Activated CD4-positive, alpha-beta T cell treated with anti-CD3 and anti-CD28 coated beads, Interleukin-2, amount 50 U/mL, for 48 hours (primary cell): ENCODE measurements at regions not wholly inside any gene's neighbourhood (a gene's known extent, or its start where the extent isn't known, plus 50 kb on each side); places are given as distances from the start of the nearest gene placed in this dataset.
"Not testable (repeated sequence)": the region's sequence is repeated elsewhere in the genome, so short reads cannot be mapped to it uniquely, and the experiment has no call there.

Experiments used
- DNase-seq, 2 experiments: peaks; one replicate each; pipeline ENCODE4 v3.0.0-alpha.2; 2020

- DNase-seq: no peak
These were observed 974.2 kb downstream of the FSCB start for GRCh38 chr14:43532825-43533416.

GRCh38 chr14:43528321-43528720 is 978.8 kb downstream of the FSCB start:
- DNase-seq: no peak

DNA sequence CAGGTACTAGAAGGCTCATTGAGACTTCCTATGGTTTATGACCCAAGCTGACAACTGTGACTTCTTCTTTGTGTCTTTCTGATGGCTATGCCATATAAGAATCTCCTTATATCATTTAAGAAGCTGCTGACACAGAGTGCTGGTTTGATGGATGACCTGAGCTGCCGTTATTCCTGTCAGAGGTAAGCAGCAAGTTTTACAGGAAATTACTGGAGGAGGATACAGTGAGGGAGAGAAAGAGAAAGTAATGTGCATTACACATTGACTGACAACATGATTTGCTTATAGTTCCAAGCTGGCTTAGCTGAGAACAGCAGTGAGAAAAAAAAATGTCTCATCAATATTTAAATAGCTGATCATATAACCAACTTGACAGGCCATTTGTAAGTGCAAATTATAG is 981.4 kb downstream of the FSCB start:
- no peak for DNase-seq

GRCh38 chr14:43522901-43523300 is 984.2 kb downstream of the FSCB start:
- DNase-seq: no peak

- no peak for DNase-seq
These were observed 984.9 kb downstream of the FSCB start for GRCh38 chr14:43522191-43522590.

DNA sequence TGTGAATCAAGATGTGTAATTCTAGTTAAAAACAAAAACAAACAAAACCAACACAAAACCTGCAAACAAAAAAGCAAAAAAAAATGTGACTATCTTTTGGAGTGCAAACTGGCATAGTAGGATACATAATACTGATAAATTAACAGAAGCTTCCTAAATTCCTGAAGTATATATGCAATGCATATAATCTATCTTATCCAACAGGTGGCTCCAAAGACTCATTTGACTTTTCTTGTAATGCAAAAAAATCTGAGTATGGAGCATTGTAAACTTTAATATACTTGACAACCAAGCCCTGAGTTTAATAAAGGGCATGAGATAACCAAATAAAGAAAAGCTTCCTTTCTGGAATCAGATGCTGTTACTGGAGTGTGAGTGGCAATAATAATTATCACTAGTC is 1003.6 kb downstream of the FSCB start:
- DNase-seq: no peak

DNA sequence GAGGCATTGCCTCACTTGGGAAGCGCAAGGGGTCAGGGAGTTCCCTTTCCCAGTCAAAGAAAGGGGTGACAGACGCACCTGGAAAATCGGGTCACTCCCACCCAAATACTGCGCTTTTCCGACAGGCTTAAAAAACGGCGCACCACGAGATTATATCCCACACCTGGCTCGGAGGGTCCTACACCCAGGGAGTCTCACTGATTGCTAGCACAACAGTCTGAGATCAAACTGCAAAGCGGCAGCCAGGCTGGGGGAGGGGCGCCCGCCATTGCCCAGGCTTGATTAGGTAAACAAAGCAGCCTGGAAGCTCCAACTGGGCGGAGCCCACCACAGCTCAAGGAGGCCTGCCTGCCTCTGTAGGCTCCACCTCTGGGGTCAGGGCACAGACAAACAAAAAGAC is 1014.7 kb downstream of the FSCB start:
- DNase-seq: not testable (repeated sequence)

- DNase-seq: no peak
These were observed 1023.7 kb downstream of the FSCB start for GRCh38 chr14:43483415-43483814.

- no peak for DNase-seq
These were observed 1025.2 kb downstream of the FSCB start for GRCh38 chr14:43481864-43482263.

DNA sequence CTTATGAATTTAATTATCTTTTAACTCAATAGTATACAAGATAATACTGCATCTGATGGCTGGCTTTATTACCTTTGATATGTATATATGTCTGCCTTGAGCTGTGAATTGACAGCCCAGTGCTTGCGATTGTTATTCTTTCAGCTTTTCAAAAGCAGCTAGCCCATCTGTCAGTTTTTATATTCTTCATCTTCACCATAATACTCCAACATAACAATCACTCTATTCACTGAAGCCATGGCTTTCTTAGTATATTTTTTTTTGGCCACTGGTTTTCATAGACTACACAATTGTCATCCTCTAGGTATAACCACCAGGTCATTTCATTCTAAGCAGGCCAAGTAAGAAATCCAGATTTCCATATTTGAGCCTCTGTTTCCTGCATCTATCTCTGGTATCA is 1026.1 kb downstream of the FSCB start:
- no peak for DNase-seq

DNA sequence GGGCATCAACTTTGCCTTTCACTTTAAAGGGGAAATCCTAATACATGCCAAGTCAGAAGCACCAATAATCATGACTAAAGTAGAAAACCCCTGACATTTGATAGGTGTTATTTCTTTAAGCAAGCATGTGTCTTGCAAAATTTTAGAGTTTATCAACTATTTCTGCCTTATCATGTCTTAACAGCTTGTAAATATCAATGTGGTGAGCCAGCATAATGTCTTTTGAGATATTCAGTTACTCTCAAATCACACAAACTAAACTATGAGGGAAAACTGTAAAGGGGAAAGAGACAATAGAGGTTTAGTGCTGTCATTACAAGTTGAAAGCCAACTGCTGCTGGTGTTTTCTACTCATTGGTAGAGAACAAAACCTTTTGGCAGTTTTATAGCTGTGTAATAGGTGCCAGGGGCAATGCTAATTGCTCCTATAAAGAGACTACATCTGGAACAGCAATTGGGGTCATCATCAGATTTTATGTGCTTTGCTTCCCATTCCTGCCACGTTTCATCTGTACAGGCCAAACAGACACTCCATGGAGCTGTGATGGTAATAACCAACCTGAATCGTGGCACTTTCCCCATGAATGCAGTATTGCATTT is 1027.4 kb downstream of the FSCB start:
- DNase-seq: no peak

DNA sequence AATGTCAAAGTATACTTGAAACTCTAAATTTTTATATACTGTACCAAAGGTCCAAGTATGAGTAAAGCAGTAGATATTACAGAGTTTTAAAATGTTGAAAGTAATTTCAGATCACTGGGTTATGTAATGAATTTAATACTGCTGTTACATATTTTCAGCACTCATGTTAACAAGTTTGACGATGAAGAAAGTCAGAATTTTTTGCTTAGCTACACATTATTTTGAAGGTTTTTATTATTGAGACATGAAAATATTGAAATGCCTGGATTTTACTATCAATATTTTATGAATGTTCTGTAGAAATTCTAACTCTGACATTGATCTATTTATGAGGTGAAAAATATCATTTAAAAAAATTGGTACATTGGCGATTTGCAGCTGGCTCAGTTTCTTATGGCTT is 1030.3 kb downstream of the FSCB start:
- DNase-seq: no peak

DNA sequence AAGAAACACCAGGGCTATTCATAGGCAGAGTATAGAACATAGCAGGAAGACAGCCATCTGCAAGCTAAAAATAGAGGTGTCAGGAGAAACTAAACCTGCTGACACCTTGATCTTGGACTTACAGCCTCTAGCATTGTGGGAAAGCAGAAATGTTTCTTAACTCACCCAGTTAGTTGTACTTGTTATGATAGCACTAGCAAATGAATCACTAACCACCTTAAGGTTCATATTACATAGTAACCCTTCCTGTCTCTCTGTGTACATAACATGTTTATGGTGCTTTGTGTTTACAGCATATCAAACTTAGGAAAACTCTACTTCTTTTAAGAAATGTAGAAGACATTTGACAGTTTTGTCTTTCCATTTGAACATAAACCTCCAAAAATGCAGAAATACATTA is 1031.3 kb downstream of the FSCB start:
- DNase-seq: no peak

- DNase-seq: no peak
These were observed 1035.5 kb downstream of the FSCB start for GRCh38 chr14:43471595-43471994.

GRCh38 chr14:43464968-43465367 is 1042.1 kb downstream of the FSCB start:
- no peak for DNase-seq

DNA sequence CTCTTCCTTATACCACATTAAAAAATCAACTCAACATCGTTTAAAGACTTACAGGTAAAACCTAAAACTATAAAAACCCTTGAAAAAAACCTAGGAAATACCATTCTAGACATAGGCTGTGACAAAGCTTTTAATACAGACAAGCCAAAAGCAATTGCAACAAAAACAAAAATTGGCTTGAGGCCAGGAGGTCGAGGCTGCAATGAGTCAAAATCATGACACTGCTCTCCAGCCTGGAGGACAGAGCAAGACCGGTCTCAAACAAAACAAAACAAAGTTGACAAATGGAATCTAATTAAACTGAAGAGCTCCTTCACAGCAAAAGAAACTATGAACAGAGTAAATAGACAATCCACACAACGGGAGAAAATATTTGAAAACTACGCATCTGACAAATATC is 1057.8 kb downstream of the FSCB start:
- DNase-seq: no peak

DNA sequence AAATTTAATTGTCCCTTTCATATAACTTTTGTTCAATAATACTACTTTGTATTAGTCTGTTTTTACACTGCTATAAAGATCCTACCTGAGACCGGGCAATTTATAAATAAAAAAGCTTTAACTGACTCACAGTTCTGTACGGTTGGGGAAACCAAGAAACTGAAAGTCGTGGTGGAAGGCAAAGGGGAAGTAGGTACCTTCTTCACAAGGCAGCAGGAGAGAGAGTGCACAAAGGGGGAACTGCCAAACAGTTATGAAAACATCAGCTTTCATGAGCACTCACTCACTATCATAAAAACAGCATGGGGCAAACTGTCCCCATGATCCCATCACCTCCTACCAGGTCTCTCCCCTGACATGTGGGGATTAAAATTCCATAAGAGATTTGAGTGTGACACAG is 1069.0 kb downstream of the FSCB start:
- no peak for DNase-seq

DNA sequence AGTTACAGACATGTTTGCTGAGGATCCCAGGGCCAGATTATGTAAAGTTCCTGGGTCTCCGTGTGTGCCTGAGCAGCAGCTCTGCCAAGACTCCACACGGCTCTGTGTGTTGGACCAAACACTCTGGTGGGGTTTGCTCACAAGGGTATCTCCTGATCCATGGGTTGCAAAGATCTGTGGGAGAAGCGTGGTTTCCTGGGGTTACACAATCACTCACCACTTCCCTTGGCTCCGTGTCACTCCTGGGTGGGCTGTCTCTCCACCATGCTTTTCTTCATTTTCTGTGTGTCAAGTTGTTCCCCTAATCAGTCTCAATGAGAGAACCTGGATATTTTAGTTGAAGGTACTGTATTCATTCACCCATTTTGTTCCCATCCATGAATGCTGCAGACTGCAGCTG is 1088.8 kb downstream of the FSCB start:
- no peak for DNase-seq

DNA sequence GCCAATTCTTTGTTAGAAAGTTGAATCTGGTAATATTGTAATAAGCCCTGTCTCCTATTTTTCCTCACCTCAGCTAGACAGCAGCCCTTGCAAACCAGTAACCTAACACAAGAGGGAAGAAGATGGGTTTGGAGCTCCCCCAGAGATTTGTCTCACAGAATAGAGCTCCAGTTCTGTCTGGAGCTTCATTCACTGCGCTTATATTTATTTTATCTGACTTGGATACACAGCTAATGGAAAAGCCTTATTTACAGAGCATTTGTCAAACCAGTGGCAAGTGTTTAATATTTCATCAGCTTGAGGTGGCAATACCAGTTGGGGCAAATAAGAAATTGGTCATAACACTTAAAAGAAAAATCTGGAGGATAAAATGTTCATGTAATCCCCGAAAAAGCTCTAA is 1094.0 kb downstream of the FSCB start:
- DNase-seq: no peak

DNA sequence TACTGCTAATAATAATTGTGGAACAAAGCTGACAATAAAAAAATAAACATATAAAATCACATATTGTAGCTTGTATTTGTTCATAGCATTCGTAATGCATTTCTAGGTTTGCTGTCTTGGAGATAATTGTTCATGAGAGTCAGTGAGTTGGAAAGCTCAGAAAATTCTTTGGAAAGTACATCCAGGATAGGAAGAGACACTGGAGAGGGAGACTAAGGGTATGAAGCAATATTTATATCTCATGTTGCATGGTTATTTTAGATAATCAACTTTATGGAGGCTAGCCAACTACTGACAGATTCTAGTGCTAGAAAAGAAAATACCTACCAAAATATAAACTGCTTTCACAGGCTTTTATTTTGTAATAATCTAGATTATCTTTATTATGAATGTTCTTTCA is 1095.2 kb downstream of the FSCB start:
- no peak for DNase-seq

- DNase-seq: no peak
These were observed 1096.5 kb downstream of the FSCB start for GRCh38 chr14:43410631-43411030.

- DNase-seq: no peak
These were observed 1098.6 kb downstream of the FSCB start for GRCh38 chr14:43408472-43408871.

DNA sequence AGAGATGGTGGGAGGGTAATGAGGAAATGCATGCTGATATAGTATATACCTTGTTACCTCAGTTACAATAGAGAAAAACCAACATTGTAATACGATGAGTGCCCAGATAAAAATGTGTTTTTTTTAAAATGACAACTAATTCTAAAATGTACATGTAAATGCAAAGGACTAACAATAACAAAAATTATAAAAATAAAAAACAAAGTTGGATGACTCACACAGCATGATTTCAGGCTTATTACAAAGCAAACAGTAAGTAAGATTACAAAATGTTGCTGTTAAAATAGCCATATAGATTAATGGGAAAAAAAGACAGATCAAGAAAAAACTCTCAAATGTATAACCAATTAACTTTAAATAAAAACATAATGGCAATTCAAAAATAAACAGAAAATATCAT is 1099.4 kb downstream of the FSCB start:
- DNase-seq: no peak

- DNase-seq: no peak
These were observed 1100.2 kb downstream of the FSCB start for GRCh38 chr14:43406931-43407330.

DNA sequence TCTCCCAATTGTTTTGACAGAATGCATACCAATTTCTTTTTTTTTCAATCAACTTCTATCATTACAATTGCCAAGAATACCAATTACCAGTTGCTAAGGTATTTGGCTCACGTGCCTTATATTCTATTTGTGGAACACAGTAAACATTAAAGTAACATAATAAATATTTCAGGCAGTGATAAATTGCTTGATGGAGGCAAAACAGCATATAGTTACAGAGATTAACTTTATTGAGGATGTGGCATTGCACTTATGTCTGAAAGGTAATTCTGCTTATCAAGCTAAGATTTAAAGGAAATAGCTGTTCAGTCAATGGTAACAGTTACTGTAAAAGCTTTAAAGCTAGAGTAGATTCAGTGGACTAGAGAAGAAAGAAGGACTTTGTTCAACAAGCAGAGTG is 1107.8 kb downstream of the FSCB start:
- no peak for DNase-seq

DNA sequence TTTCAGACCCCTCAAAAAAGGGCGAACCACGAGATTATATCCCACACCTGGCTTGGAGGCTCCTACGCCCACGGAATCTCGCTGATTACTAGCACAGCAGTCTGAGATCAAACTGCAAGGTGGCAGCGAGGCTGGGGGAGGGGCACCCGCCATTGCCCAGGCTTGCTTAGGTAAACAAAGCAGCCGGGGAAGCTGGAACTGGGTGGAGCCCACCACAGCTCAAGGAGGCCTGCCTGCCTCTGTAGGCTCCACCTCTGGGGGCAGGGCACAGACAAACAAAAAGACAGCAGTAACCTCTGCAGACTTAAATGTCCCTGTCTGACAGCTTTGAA is 1136.6 kb downstream of the FSCB start:
- DNase-seq: not testable (repeated sequence)
